Astrocyte (in vitro differentiated cells and primary cell): ENCODE measurements at regions not wholly inside any gene's neighbourhood (a gene's known extent, or its start where the extent isn't known, plus 50 kb on each side); places are given as distances from the start of the nearest gene placed in this dataset.

ENCODE experiments used
- DNase-seq: peaks from one replicate; pipeline ENCODE4 v3.0.0-alpha.2; 2010; ENCODE audit warnings: low read depth
- FAIRE-seq: peaks from 2 replicates; lab custom pipeline; 2011; peaks lifted over from hg19 to GRCh38; lab: Jason Lieb, UNC
- H2AFZ ChIP-seq: 2 replicates; pipeline ENCODE4 v1.6.0; 2012; ENCODE audit warnings: low read depth, low read length, inconsistent platforms
- H3K27ac ChIP-seq: 2 replicates; pipeline ENCODE4 v1.5.1; 2011; ENCODE audit warnings: low read depth, low read length, inconsistent platforms
- H3K27me3 ChIP-seq: 2 replicates; pipeline ENCODE4 v1.6.0; 2011; ENCODE audit warnings: low read length, inconsistent platforms; ENCODE audit not compliant: insufficient read depth
- H3K36me3 ChIP-seq: 2 replicates; pipeline ENCODE4 v1.5.1; 2011; ENCODE audit warnings: low read length, inconsistent platforms; ENCODE audit not compliant: insufficient read depth
- H3K4me1 ChIP-seq: 2 replicates; pipeline ENCODE4 v1.5.1; 2011; ENCODE audit warnings: low read length, inconsistent platforms; ENCODE audit not compliant: insufficient read depth
- H3K4me2 ChIP-seq: 2 replicates; pipeline ENCODE4 v1.6.0; 2012; ENCODE audit warnings: low read length, inconsistent platforms
- H3K4me3 ChIP-seq: 2 replicates; pipeline ENCODE4 v1.5.1; 2011; ENCODE audit warnings: low read depth, mild to moderate bottlenecking, low read length, inconsistent platforms; ENCODE audit not compliant: insufficient read depth
- H3K79me2 ChIP-seq: 2 replicates; pipeline ENCODE4 v1.6.0; 2012; ENCODE audit warnings: mild to moderate bottlenecking, low read length, inconsistent platforms; ENCODE audit not compliant: insufficient read depth
- H3K9ac ChIP-seq: 2 replicates; pipeline ENCODE4 v1.6.0; 2012; ENCODE audit warnings: mild to moderate bottlenecking, low read length, inconsistent platforms
- H3K9me3 ChIP-seq: 2 replicates; pipeline ENCODE4 v1.5.1; 2012; ENCODE audit warnings: low read depth, mild to moderate bottlenecking, low read length, inconsistent platforms; ENCODE audit not compliant: insufficient read depth
- H4K20me1 ChIP-seq: 2 replicates; pipeline ENCODE4 v1.6.0; 2012; ENCODE audit warnings: low read length, inconsistent platforms; ENCODE audit not compliant: insufficient read depth
- H3K27ac Mint-ChIP-seq: one replicate; pipeline ENCODE4 v1.8.0; 2021; ENCODE audit warnings: mild to moderate bottlenecking, mixed read lengths; ENCODE audit not compliant: unreplicated experiment
- H3K27me3 Mint-ChIP-seq: one replicate; pipeline ENCODE4 v1.8.0; 2021; ENCODE audit warnings: low read depth, mixed read lengths; ENCODE audit not compliant: unreplicated experiment
- H3K36me3 Mint-ChIP-seq: one replicate; pipeline ENCODE4 v1.8.0; 2021; ENCODE audit warnings: low read depth, mixed read lengths; ENCODE audit not compliant: unreplicated experiment
- H3K4me1 Mint-ChIP-seq: one replicate; pipeline ENCODE4 v1.8.0; 2021; ENCODE audit warnings: low read depth, mixed read lengths; ENCODE audit not compliant: unreplicated experiment
- H3K4me3 Mint-ChIP-seq: one replicate; pipeline ENCODE4 v1.8.0; 2021; ENCODE audit warnings: mild to moderate bottlenecking, moderate library complexity, mixed read lengths; ENCODE audit not compliant: unreplicated experiment
- H3K9me3 Mint-ChIP-seq: one replicate; pipeline ENCODE4 v1.8.0; 2021; ENCODE audit warnings: mild to moderate bottlenecking, mixed read lengths; ENCODE audit not compliant: unreplicated experiment
- CTCF ChIP-seq: IDR thresholded peaks from 2 replicates; pipeline ENCODE4 v1.5.1; 2011; ENCODE audit warnings: low read depth, mild to moderate bottlenecking, inconsistent platforms, low read length, moderate library complexity; ENCODE audit not compliant: insufficient read depth
- EZH2 ChIP-seq: IDR thresholded peaks from 2 replicates; pipeline ENCODE4 v1.6.1; 2012; ENCODE audit warnings: mild to moderate bottlenecking, low read length, inconsistent platforms; ENCODE audit not compliant: insufficient read depth

- Mint-ChIP-seq H3K36me3 (no peaks in the 10 kb centered on the region), H3K9me3 (peaks cover 5% of the 10 kb centered on the region), H3K27me3 (no peaks in the 10 kb centered on the region), H3K4me1 (no peaks in the 10 kb centered on the region), H3K27ac (no peak overlapping the region), H3K4me3 (no peak overlapping the region)
- Histone ChIP-seq H3K36me3 (no peaks in the 10 kb centered on the region), H3K4me2 (no peak overlapping the region), H3K9me3 (no peaks in the 10 kb centered on the region), H3K4me3 (no peak overlapping the region), H3K27me3 (no peaks in the 10 kb centered on the region), H4K20me1 (no peaks in the 10 kb centered on the region), H2AFZ (no peak overlapping the region), H3K79me2 (no peaks in the 10 kb centered on the region), H3K27ac (no peak overlapping the region), H3K4me1 (no peaks in the 10 kb centered on the region), H3K9ac (no peak overlapping the region)
- TF ChIP-seq CTCF (no peak), EZH2 (no peak)
- no peak for FAIRE-seq
- DNase-seq, result no peak
These were observed 586.5 kb upstream of the CNTN5 start for GRCh38 chr11:98434296-98434695.

- Histone ChIP-seq H3K4me1 (no peaks in the 10 kb centered on the region), H3K4me3 (no peak overlapping the region), H3K79me2 (no peaks in the 10 kb centered on the region), H3K9me3 (no peaks in the 10 kb centered on the region), H3K4me2 (no peak overlapping the region), H4K20me1 (no peaks in the 10 kb centered on the region), H3K27me3 (no peaks in the 10 kb centered on the region), H3K9ac (no peak overlapping the region), H3K36me3 (no peaks in the 10 kb centered on the region), H3K27ac (no peak overlapping the region), H2AFZ (no peak overlapping the region)
- no peak for FAIRE-seq
- TF ChIP-seq EZH2 (no peak), CTCF (no peak)
- Mint-ChIP-seq H3K36me3 (no peaks in the 10 kb centered on the region), H3K9me3 (no peaks in the 10 kb centered on the region), H3K27me3 (no peaks in the 10 kb centered on the region), H3K27ac (no peak overlapping the region), H3K4me3 (no peak overlapping the region), H3K4me1 (no peaks in the 10 kb centered on the region)
- no peak for DNase-seq
These were observed 567.4 kb upstream of the CNTN5 start for GRCh38 chr11:98453378-98453777.

- H3K4me1 Mint-ChIP-seq, result no peaks in the 10 kb centered on the region
- no peaks in the 10 kb centered on the region for H3K36me3 ChIP-seq
- H2AFZ ChIP-seq, result no peak overlapping the region
- no peaks in the 10 kb centered on the region for H3K9me3 ChIP-seq
- H3K9me3 Mint-ChIP-seq, result no peaks in the 10 kb centered on the region
- no peaks in the 10 kb centered on the region for H3K79me2 ChIP-seq
- no peaks in the 10 kb centered on the region for H3K27me3 ChIP-seq
- no peak overlapping the region for H3K9ac ChIP-seq
- no peak overlapping the region for H3K27ac ChIP-seq
- no peak overlapping the region for H3K27ac Mint-ChIP-seq
- no peaks in the 10 kb centered on the region for H3K4me1 ChIP-seq
- H3K4me3 ChIP-seq, result no peak overlapping the region
- no peaks in the 10 kb centered on the region for H3K36me3 Mint-ChIP-seq
- no peaks in the 10 kb centered on the region for H4K20me1 ChIP-seq
- no peak overlapping the region for H3K4me3 Mint-ChIP-seq
- H3K4me2 ChIP-seq, result no peak overlapping the region
- no peaks in the 10 kb centered on the region for H3K27me3 Mint-ChIP-seq
- TF ChIP-seq EZH2 (no peak), CTCF (no peak)
- FAIRE-seq, result no peak
- no peak for DNase-seq
These were observed 565.0 kb upstream of the CNTN5 start for GRCh38 chr11:98455500-98456307.
